ENCODE measurements at regions not wholly inside any gene's neighbourhood (a gene's known extent, or its start where the extent isn't known, plus 50 kb on each side); places are given as distances from the start of the nearest gene placed in this dataset.

GRCh38 chr3:137295336-137295735 lies 337.6 kb downstream of the IL20RB start:
- H3K9me3 ChIP-seq (ENCODE audit: low read length) = no peaks in the 10 kb centered on the region
- no peak overlapping the region for H3K4me3 ChIP-seq (ENCODE audit: low read length)
- TF ChIP-seq RAD21 (conservative IDR thresholded peaks at IDR 0.05) = no peak
- no peak for TF ChIP-seq SMC3 (conservative IDR thresholded peaks at IDR 0.05; ENCODE audit: poor library complexity)
- TF ChIP-seq EP300 (conservative IDR thresholded peaks at IDR 0.05; ENCODE audit: poor library complexity, severe bottlenecking) = no peak
- no peak for TF ChIP-seq TAF1 (IDR thresholded peaks at IDR 0.05; ENCODE audit: low read depth)
- TF ChIP-seq POLR2AphosphoS5 (IDR thresholded peaks at IDR 0.05) = no peak
- no peak for TF ChIP-seq REST (IDR thresholded peaks at IDR 0.05; ENCODE audit: borderline replicate concordance)
- no peak for TF ChIP-seq EZH2 (IDR thresholded peaks at IDR 0.05; ENCODE audit: borderline replicate concordance, insufficient read depth, low read length, poor library complexity, severe bottlenecking)
- TF ChIP-seq, protein P1, sequence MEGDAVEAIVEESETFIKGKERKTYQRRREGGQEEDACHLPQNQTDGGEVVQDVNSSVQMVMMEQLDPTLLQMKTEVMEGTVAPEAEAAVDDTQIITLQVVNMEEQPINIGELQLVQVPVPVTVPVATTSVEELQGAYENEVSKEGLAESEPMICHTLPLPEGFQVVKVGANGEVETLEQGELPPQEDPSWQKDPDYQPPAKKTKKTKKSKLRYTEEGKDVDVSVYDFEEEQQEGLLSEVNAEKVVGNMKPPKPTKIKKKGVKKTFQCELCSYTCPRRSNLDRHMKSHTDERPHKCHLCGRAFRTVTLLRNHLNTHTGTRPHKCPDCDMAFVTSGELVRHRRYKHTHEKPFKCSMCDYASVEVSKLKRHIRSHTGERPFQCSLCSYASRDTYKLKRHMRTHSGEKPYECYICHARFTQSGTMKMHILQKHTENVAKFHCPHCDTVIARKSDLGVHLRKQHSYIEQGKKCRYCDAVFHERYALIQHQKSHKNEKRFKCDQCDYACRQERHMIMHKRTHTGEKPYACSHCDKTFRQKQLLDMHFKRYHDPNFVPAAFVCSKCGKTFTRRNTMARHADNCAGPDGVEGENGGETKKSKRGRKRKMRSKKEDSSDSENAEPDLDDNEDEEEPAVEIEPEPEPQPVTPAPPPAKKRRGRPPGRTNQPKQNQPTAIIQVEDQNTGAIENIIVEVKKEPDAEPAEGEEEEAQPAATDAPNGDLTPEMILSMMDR (IDR thresholded peaks at IDR 0.05; ENCODE audit: poor library complexity, severe bottlenecking) = no peak
- TF ChIP-seq MXI1 (conservative IDR thresholded peaks at IDR 0.05; ENCODE audit: poor library complexity, severe bottlenecking) = no peak
- no peaks in the 10 kb centered on the region for H3K27me3 ChIP-seq (ENCODE audit: insufficient read depth, low read depth, low read length)
- no peaks in the 10 kb centered on the region for H3K79me2 ChIP-seq (replicated peaks; ENCODE audit: insufficient read depth, low read length)
- H3K27ac ChIP-seq (ENCODE audit: low read length) = no peak overlapping the region
- H3F3A ChIP-seq (ENCODE audit: insufficient read depth, low read length, poor library complexity, severe bottlenecking) = no peaks in the 10 kb centered on the region
- no peaks in the 10 kb centered on the region for H3K9me2 ChIP-seq (ENCODE audit: insufficient read depth, low read length)
- H3K4me2 ChIP-seq (ENCODE audit: low read length) = no peak overlapping the region
- no peaks in the 10 kb centered on the region for H3K36me3 ChIP-seq (ENCODE audit: insufficient read depth, low read length)
- no peak overlapping the region for H2AFZ ChIP-seq (ENCODE audit: low read depth, low read length)
- H3K9ac ChIP-seq (ENCODE audit: low read length) = no peak overlapping the region
- H4K20me1 ChIP-seq (ENCODE audit: insufficient read depth) = no peaks in the 10 kb centered on the region

DNA sequence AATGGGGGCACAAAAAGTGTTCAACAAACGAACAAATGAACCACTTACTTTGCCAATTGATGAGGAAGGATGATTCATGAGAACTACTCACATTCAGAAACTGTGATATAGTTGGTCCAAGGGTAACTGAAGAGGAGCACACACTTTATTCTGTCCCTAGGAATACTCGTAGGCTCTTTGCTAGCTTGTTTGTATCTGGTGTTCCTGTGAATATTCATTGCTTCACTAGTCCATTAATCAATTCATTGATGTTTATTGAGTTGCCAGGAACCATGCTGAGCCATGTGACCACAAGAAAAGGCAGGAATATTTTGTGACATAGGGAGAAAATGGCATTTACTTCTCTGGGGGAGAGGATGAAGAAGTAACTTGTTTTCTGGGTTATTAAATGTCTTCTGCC lies 338.3 kb downstream of the IL20RB start:
- H3F3A ChIP-seq (ENCODE audit: insufficient read depth, low read length, poor library complexity, severe bottlenecking) = no peaks in the 10 kb centered on the region
- TF ChIP-seq SMC3 (conservative IDR thresholded peaks at IDR 0.05; ENCODE audit: poor library complexity) (no peak), POLR2AphosphoS5 (IDR thresholded peaks at IDR 0.05) (no peak), EP300 (conservative IDR thresholded peaks at IDR 0.05; ENCODE audit: poor library complexity, severe bottlenecking) (no peak), MXI1 (conservative IDR thresholded peaks at IDR 0.05; ENCODE audit: poor library complexity, severe bottlenecking) (no peak), RAD21 (conservative IDR thresholded peaks at IDR 0.05) (no peak), TAF1 (IDR thresholded peaks at IDR 0.05; ENCODE audit: low read depth) (no peak), EZH2 (IDR thresholded peaks at IDR 0.05; ENCODE audit: borderline replicate concordance, insufficient read depth, low read length, poor library complexity, severe bottlenecking) (no peak), REST (IDR thresholded peaks at IDR 0.05; ENCODE audit: borderline replicate concordance) (no peak)
- TF ChIP-seq, protein P1 (IDR thresholded peaks at IDR 0.05; ENCODE audit: poor library complexity, severe bottlenecking) = no peak
- H3K9me3 ChIP-seq (ENCODE audit: low read length) = no peaks in the 10 kb centered on the region
- no peak overlapping the region for H3K9ac ChIP-seq (ENCODE audit: low read length)
- H3K4me2 ChIP-seq (ENCODE audit: low read length) = no peak overlapping the region
- H3K27me3 ChIP-seq (ENCODE audit: insufficient read depth, low read depth, low read length) = no peaks in the 10 kb centered on the region
- no peaks in the 10 kb centered on the region for H3K79me2 ChIP-seq (replicated peaks; ENCODE audit: insufficient read depth, low read length)
- H4K20me1 ChIP-seq (ENCODE audit: insufficient read depth) = no peaks in the 10 kb centered on the region
- H3K4me3 ChIP-seq (ENCODE audit: low read length) = no peak overlapping the region
- no peaks in the 10 kb centered on the region for H3K36me3 ChIP-seq (ENCODE audit: insufficient read depth, low read length)
- no peak overlapping the region for H2AFZ ChIP-seq (ENCODE audit: low read depth, low read length)
- H3K9me2 ChIP-seq (ENCODE audit: insufficient read depth, low read length) = no peaks in the 10 kb centered on the region
- no peak overlapping the region for H3K27ac ChIP-seq (ENCODE audit: low read length)

All from neural cell (in vitro differentiated cells).